ENCODE measurements at regions not wholly inside any gene's neighbourhood (a gene's known extent, or its start where the extent isn't known, plus 50 kb on each side); places are given as distances from the start of the nearest gene placed in this dataset.

DNA sequence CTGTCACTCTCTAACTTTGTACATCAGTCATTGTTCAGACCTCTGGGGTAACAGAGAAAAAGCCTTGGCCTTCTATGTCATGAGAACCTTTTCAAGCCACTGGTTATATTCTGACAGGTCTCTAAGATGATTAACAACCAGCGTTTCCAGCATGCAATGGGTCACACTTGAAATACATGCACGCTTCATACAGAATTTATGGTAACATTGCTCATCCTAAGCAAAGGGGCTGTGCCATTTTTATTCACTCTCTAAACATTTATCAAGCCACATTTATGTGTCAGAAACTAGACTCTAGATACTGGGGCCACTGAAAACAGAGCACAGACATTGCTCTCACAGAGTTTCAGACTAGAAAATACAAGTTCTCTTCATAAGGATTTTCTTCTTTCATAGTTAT is 501.4 kb upstream of the DAB1 start:
- TF ChIP-seq, protein P1, sequence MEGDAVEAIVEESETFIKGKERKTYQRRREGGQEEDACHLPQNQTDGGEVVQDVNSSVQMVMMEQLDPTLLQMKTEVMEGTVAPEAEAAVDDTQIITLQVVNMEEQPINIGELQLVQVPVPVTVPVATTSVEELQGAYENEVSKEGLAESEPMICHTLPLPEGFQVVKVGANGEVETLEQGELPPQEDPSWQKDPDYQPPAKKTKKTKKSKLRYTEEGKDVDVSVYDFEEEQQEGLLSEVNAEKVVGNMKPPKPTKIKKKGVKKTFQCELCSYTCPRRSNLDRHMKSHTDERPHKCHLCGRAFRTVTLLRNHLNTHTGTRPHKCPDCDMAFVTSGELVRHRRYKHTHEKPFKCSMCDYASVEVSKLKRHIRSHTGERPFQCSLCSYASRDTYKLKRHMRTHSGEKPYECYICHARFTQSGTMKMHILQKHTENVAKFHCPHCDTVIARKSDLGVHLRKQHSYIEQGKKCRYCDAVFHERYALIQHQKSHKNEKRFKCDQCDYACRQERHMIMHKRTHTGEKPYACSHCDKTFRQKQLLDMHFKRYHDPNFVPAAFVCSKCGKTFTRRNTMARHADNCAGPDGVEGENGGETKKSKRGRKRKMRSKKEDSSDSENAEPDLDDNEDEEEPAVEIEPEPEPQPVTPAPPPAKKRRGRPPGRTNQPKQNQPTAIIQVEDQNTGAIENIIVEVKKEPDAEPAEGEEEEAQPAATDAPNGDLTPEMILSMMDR (IDR thresholded peaks at IDR 0.05) = no peak
- TF ChIP-seq POLR2A (IDR thresholded peaks at IDR 0.05) = no peak

Measured in body of pancreas (tissue), 4 donors.